ENCODE measurements at regions not wholly inside any gene's neighbourhood (a gene's known extent, or its start where the extent isn't known, plus 50 kb on each side); places are given as distances from the start of the nearest gene placed in this dataset.

GRCh38 chr6:92688342-92688741 is 731.0 kb downstream of the EPHA7 start (continued):
- TF ChIP-seq PHF8 (IDR thresholded peaks at IDR 0.05; ENCODE audit: borderline replicate concordance, low read depth), result no peak
- no peak for TF ChIP-seq JUN (IDR thresholded peaks at IDR 0.05)
- TF ChIP-seq MAZ (IDR thresholded peaks at IDR 0.05; ENCODE audit: borderline replicate concordance, low read depth, low read length), result no peak
- no peak for TF ChIP-seq RCOR1 (IDR thresholded peaks at IDR 0.05; ENCODE audit: low read depth, low read length)

- ATAC-seq, result no peak
- Histone ChIP-seq H3K4me3 (no peak overlapping the region), H3K4me1 (no peaks in the 10 kb centered on the region), H3K9me3 (no peaks in the 10 kb centered on the region), H3K27ac (no peak overlapping the region), H3K4me2 (no peak overlapping the region)
- no peak for DNase-seq (ENCODE audit: low read depth in 1 of 2, low spot score in 1 of 2)
- TF ChIP-seq HOXB5 (CRISPR knock-in tag; IDR thresholded peaks at IDR 0.05) (no peak), FOSL2 (IDR thresholded peaks at IDR 0.05) (no peak), FOSL2 (CRISPR knock-in tag; IDR thresholded peaks at IDR 0.05) (no peak), HOXA7 (CRISPR knock-in tag; IDR thresholded peaks at IDR 0.05) (no peak), ZSCAN20 (CRISPR knock-in tag; IDR thresholded peaks at IDR 0.05) (no peak), ESRRA (IDR thresholded peaks at IDR 0.05; ENCODE audit: borderline replicate concordance, low read length) (no peak), ATOH8 (CRISPR knock-in tag; IDR thresholded peaks at IDR 0.05; ENCODE audit: low read depth) (no peak), MYC (IDR thresholded peaks at IDR 0.05; ENCODE audit: borderline replicate concordance, low read length) (no peak)
- TF ChIP-seq, protein P1, sequence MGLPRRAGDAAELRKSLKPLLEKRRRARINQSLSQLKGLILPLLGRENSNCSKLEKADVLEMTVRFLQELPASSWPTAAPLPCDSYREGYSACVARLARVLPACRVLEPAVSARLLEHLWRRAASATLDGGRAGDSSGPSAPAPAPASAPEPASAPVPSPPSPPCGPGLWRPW (IDR thresholded peaks at IDR 0.05), result no peak
- 3% methylated on average over 2 of the region's 2 CpGs for WGBS (ENCODE audit: missing lambda C conversion rate)
- ChIA-PET CTCF (no interaction called here), POLR2A (no interaction called here)
- FAIRE-seq, result no peak
Observed at GRCh38 chr6:92687278-92687677, 732.1 kb downstream of the EPHA7 start.

DNA sequence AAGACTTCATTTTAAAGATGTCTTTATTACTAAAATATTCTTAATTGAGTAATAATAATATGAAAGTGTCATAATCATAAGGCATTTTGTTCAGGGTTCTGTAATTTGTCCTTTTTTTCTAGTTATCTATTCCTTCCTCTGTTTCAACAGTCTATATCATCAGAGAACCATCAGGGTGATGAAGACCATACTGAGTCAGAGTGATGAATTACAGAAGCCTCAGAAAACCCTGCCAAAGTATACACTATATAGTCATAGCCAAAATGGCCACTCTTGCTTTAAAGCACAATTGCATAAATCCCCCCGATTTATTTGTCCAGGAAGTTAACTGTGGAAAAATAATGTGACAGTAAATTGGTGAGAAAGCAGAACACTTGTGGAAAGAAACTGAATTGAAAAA is 735.0 kb downstream of the EPHA7 start:
- DNase-seq (ENCODE audit: low read depth in 1 of 2, low spot score in 1 of 2) (no peak), FAIRE-seq (no peak), ATAC-seq (no peak)
- no peak overlapping the region for H3K4me3 ChIP-seq
- no peaks in the 10 kb centered on the region for H3K9me3 ChIP-seq
- 12% methylated on average over 1 of the region's 1 CpG for WGBS (ENCODE audit: missing lambda C conversion rate)
- H3K4me1 ChIP-seq, result no peaks in the 10 kb centered on the region
- POLR2A ChIA-PET, result no interaction called here
- H3K27ac ChIP-seq, result no peak overlapping the region
- CTCF ChIA-PET, result no interaction called here
- TF ChIP-seq MYC (IDR thresholded peaks at IDR 0.05; ENCODE audit: borderline replicate concordance, low read length) (no peak), CHD4 (IDR thresholded peaks at IDR 0.05; ENCODE audit: borderline replicate concordance) (no peak), EHF (CRISPR knock-in tag; IDR thresholded peaks at IDR 0.05) (no peak), MAFK (IDR thresholded peaks at IDR 0.05; ENCODE audit: partially characterized antibody) (no peak)
- H3K4me2 ChIP-seq, result no peak overlapping the region

DNA sequence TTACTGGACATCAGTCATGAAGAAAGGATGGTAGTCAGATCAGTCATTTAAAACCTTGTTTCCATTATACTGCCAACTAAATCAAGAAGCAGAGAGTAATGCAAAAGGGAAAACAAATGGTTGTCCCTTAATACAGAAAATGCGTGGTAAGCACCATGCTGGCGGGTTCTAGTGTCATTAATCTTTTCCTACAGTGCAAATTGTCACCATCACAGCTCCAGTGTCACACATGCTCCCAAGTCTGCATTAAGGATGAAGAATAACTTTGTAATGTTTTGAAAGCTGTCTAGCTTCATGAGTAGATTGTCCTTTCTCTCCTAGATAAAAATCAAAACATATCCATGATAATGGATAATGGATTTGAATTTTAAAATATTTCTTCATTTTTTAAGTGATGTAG is 735.6 kb downstream of the EPHA7 start:
- ChIA-PET CTCF (no interaction called here), POLR2A (no interaction called here)
- no peak for TF ChIP-seq PHF8 (IDR thresholded peaks at IDR 0.05; ENCODE audit: borderline replicate concordance, low read depth)
- no peak for TF ChIP-seq KDM5A (IDR thresholded peaks at IDR 0.05)
- TF ChIP-seq HEYL (CRISPR knock-in tag; IDR thresholded peaks at IDR 0.05), result no peak
- no peak for TF ChIP-seq EP300 (IDR thresholded peaks at IDR 0.05)
- TF ChIP-seq RARB (CRISPR knock-in tag; IDR thresholded peaks at IDR 0.05), result no peak
- no peak for TF ChIP-seq NPAS2 (CRISPR knock-in tag; IDR thresholded peaks at IDR 0.05; ENCODE audit: borderline replicate concordance)
- no peak for TF ChIP-seq HOXA7 (CRISPR knock-in tag; IDR thresholded peaks at IDR 0.05)
- TF ChIP-seq, protein P2, sequence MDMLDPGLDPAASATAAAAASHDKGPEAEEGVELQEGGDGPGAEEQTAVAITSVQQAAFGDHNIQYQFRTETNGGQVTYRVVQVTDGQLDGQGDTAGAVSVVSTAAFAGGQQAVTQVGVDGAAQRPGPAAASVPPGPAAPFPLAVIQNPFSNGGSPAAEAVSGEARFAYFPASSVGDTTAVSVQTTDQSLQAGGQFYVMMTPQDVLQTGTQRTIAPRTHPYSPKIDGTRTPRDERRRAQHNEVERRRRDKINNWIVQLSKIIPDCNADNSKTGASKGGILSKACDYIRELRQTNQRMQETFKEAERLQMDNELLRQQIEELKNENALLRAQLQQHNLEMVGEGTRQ (IDR thresholded peaks at IDR 0.05), result no peak
- DNase-seq (ENCODE audit: low read depth in 1 of 2, low spot score in 1 of 2) (no peak), ATAC-seq (no peak), FAIRE-seq (no peak)
- Histone ChIP-seq H3K4me3 (no peak overlapping the region), H3K27ac (no peak overlapping the region), H3K4me2 (no peak overlapping the region), H3K4me1 (no peaks in the 10 kb centered on the region), H3K9me3 (no peaks in the 10 kb centered on the region)
- 9% methylated on average over 2 of the region's 2 CpGs for WGBS (ENCODE audit: missing lambda C conversion rate)
